Fibroblast of mammary gland (primary cell): ENCODE measurements at regions not wholly inside any gene's neighbourhood (a gene's known extent, or its start where the extent isn't known, plus 50 kb on each side); places are given as distances from the start of the nearest gene placed in this dataset.
A peak's percentile ranks its signal among the peaks of the same experiment; 100 is the strongest.
"Not testable (repeated sequence)": the region's sequence is repeated elsewhere in the genome, so short reads cannot be mapped to it uniquely, and the experiment has no call there.

ENCODE experiments used
- DNase-seq: peaks from one replicate; pipeline ENCODE4 v3.0.0-alpha.2; 2010; ENCODE audit warnings: low read depth
- H3K4me3 ChIP-seq: 2 replicates; pipeline ENCODE4 v1.5.1; 2011; ENCODE audit warnings: low read depth, mild to moderate bottlenecking, low read length, moderate library complexity; ENCODE audit not compliant: control insufficient read depth
- TF ChIP-seq, protein P1 (sequence below): conservative IDR thresholded peaks from 2 replicates; pipeline ENCODE4 v1.5.1; 2011; ENCODE audit warnings: low read depth, low read length, inconsistent platforms; ENCODE audit not compliant: control insufficient read depth, insufficient read depth

DNA sequence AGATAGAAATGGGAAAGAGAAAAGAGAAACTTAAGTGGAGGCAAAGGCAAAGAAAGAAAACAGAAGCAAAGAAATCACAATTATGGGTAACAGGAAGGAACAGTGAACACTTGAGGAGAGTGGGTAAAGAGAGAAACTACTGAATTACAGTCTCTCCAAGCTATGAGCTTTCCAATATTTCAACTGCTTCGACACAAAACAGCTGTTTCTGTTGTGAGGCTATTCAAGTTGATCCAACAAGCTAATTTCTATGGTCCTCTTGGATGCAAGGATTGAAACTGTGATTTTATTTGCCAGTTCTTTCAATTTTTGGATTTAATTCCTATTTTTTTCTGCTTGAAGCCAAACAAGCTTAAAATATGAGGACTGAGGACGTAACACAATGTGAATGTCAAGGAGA, 80.5 kb upstream of the ADGRA3 start:
- no peak overlapping the region for H3K4me3 ChIP-seq
- TF ChIP-seq, protein P1, sequence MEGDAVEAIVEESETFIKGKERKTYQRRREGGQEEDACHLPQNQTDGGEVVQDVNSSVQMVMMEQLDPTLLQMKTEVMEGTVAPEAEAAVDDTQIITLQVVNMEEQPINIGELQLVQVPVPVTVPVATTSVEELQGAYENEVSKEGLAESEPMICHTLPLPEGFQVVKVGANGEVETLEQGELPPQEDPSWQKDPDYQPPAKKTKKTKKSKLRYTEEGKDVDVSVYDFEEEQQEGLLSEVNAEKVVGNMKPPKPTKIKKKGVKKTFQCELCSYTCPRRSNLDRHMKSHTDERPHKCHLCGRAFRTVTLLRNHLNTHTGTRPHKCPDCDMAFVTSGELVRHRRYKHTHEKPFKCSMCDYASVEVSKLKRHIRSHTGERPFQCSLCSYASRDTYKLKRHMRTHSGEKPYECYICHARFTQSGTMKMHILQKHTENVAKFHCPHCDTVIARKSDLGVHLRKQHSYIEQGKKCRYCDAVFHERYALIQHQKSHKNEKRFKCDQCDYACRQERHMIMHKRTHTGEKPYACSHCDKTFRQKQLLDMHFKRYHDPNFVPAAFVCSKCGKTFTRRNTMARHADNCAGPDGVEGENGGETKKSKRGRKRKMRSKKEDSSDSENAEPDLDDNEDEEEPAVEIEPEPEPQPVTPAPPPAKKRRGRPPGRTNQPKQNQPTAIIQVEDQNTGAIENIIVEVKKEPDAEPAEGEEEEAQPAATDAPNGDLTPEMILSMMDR, result no peak
- no peak for DNase-seq

- TF ChIP-seq, protein P1, result no peak
- no peak for DNase-seq
- no peak overlapping the region for H3K4me3 ChIP-seq
These were observed 81.6 kb upstream of the ADGRA3 start for GRCh38 chr4:22597471-22597870.

- DNase-seq, result not testable (repeated sequence)
These were observed 82.5 kb upstream of the ADGRA3 start for GRCh38 chr4:22598113-22599047.

GRCh38 chr4:22599228-22599928, 83.5 kb upstream of the ADGRA3 start:
- not testable (repeated sequence) for DNase-seq, H3K4me3 ChIP-seq

More at GRCh38 chr4:22598113-22599047, 82.5 kb upstream of the ADGRA3 start:
- not testable (repeated sequence) for H3K4me3 ChIP-seq

GRCh38 chr4:22599929-22600432, 84.1 kb upstream of the ADGRA3 start:
- DNase-seq, result not testable (repeated sequence)

GRCh38 chr4:22601638-22602037, 85.8 kb upstream of the ADGRA3 start:
- DNase-seq, H3K4me3 ChIP-seq: not testable (repeated sequence)

More at GRCh38 chr4:22599929-22600432, 84.1 kb upstream of the ADGRA3 start:
- not testable (repeated sequence) for H3K4me3 ChIP-seq

DNA sequence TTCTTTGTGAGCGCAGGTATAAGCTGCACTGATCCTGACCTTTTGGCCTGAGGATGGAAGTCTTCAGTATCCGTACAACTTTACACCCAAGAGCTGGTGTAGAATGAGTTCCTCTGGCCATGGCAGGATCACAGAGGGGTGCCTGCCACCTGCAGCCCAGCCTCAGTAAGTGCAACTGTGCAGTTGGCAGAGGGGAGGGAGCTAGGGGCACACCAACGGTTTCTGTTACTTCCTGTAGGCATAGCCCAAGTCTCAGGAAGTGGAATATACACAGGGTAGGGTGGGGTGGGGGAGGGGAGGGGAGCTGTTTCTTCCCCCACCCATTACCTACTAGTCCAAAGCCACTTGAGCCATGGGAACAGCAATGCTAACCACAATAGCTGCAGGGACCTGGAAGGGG, 85.4 kb upstream of the GBA3 start:
- TF ChIP-seq, protein P1, result peak; percentile 47
- DNase-seq, result peak; percentile 31
- no peak overlapping the region for H3K4me3 ChIP-seq

DNA sequence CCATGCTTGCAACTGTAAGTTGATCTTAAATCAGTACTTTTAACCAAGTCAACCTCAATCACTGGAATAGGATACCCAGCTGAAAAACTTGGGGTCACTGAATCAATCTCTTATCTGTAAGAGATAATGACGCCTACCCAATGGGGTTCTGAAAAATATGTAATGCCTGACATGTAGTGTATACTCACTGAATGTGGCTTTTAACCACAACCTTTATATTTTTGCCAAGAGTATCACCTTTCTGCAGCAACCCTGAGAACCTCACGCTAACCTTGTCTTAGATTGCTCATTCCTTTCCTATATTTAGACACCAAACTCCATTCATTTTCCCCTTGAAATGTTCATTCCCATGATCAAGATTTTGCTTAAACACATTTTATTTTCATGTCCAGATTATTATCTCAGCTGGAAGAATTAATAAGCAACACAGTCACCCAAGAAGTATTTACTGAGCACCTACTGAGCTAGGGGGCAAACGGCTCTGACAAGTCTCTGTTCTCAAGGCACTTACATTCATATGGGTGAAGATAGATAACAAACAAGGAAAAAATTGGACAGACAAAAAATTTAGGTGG, 82.7 kb upstream of the GBA3 start:
- H3K4me3 ChIP-seq, DNase-seq: not testable (repeated sequence)

DNA sequence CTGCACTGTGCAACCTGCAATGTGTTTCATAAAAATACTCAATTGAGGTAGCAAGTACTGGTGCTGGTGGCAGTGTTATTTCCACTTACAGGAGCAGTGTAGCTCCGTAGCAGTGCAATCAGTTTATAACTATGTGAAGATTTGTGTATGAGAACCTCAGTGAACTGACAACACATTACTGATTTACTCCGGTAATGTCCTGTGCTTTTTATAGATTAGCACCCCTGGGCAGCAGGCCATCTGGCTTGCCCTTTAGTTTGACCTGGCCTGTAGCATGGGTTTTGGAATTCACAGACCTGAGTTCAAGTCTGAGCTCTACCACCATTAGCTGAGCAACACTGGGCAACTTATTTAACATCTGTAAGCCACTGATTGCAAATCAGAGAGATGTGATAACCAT, 78.6 kb upstream of the GBA3 start:
- DNase-seq, result no peak
- TF ChIP-seq, protein P1, result no peak
- no peak overlapping the region for H3K4me3 ChIP-seq
